Tibial artery (tissue), 4 donors: ENCODE measurements at regions not wholly inside any gene's neighbourhood (a gene's known extent, or its start where the extent isn't known, plus 50 kb on each side); places are given as distances from the start of the nearest gene placed in this dataset.

ENCODE experiments used
- DNase-seq, 2 donors: peaks; one replicate each; pipeline ENCODE4 v3.0.0-alpha.2; 2019
- H3K27ac ChIP-seq, 2 donors: fragments of 200-600 bp; sonication (generic) in 1 of 2; 1 replicate in 1 of 2; 2 replicates in 1 of 2; pipeline ENCODE4 v1.5.1; 2018 to 2019; ENCODE audit warnings: mild to moderate bottlenecking in 1 of 2
- H3K27me3 ChIP-seq, 2 donors: fragments of 200-600 bp; sonication (generic) in 1 of 2; one replicate each; pipeline versions ENCODE4 v1.5.1 to v1.6.0; 2016 to 2019
- H3K36me3 ChIP-seq, 3 donors: fragments of 200-600 bp; sonication (generic) in 2 of 3; one replicate each; pipeline ENCODE4 v1.5.1; 2016 to 2019; ENCODE audit warnings: mild to moderate bottlenecking in 2 of 3
- H3K4me1 ChIP-seq, 4 donors: fragments of 200-600 bp; sonication (generic) in 2 of 4; 1 replicate in 3 of 4; 2 replicates in 1 of 4; pipeline ENCODE4 v1.5.1; 2016 to 2019
- H3K4me3 ChIP-seq, 2 donors: fragments of 200-600 bp; sonication (generic) in 1 of 2; 1 replicate in 1 of 2; 2 replicates in 1 of 2; pipeline ENCODE4 v1.5.1; 2018 to 2019; ENCODE audit warnings: mild to moderate bottlenecking in 2 of 2
- H3K9me3 ChIP-seq, 3 donors: fragments of 200-600 bp; sonication (generic) in 1 of 3; one replicate each; pipeline ENCODE4 v1.5.1; 2016 to 2019
- intact Hi-C: fragments of 100-400 bp; cut with DNase I; formaldehyde crosslinking; loops from one replicate; pipeline ENCODE4 v1.15.0; 2023; ENCODE audit warnings: low total_unique reads
- TF ChIP-seq, protein P1 (sequence below), 2 experiments: fragments of 200-600 bp in 1 of 2; fragments of 450-650 bp in 1 of 2; IDR thresholded peaks; one replicate each; pipeline ENCODE4 v1.5.1; 2017 to 2019; ENCODE audit warnings: antibody characterized with exemption in 2 of 2, mild to moderate bottlenecking in 1 of 2, moderate library complexity in 1 of 2

DNA sequence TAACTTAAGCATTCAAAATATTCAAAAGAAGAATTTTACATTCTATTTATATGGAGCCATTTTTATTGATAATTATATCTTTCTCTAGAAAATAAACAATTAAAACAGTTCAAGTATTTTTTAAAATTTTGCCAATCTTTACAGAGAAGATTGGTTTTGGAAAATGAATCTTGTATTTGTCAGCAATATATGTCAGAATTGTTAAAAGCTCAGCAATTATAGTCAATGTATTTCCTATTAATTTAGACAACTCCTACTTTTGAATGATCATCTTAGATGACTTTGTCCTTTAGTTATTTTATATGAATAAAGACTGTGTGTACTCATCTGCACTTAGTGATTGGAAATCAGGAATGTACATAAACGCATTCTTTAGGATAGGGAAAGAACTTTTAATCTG, 223.9 kb upstream of the MAD2L1 start:
- intact Hi-C loops, result no loop called here
- H3K27ac ChIP-seq, result no peak overlapping the region
- peaks cover 0 to 12% (median 0%) of the 10 kb centered on the region in 4 donors for H3K4me1 ChIP-seq
- no peaks in the 10 kb centered on the region for H3K27me3 ChIP-seq
- no peak for DNase-seq
- no peaks in the 10 kb centered on the region for H3K36me3 ChIP-seq
- H3K9me3 ChIP-seq, result no peaks in the 10 kb centered on the region
- no peak overlapping the region for H3K4me3 ChIP-seq
- TF ChIP-seq, protein P1, sequence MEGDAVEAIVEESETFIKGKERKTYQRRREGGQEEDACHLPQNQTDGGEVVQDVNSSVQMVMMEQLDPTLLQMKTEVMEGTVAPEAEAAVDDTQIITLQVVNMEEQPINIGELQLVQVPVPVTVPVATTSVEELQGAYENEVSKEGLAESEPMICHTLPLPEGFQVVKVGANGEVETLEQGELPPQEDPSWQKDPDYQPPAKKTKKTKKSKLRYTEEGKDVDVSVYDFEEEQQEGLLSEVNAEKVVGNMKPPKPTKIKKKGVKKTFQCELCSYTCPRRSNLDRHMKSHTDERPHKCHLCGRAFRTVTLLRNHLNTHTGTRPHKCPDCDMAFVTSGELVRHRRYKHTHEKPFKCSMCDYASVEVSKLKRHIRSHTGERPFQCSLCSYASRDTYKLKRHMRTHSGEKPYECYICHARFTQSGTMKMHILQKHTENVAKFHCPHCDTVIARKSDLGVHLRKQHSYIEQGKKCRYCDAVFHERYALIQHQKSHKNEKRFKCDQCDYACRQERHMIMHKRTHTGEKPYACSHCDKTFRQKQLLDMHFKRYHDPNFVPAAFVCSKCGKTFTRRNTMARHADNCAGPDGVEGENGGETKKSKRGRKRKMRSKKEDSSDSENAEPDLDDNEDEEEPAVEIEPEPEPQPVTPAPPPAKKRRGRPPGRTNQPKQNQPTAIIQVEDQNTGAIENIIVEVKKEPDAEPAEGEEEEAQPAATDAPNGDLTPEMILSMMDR (IDR thresholded peaks at IDR 0.05), result no peak

DNA sequence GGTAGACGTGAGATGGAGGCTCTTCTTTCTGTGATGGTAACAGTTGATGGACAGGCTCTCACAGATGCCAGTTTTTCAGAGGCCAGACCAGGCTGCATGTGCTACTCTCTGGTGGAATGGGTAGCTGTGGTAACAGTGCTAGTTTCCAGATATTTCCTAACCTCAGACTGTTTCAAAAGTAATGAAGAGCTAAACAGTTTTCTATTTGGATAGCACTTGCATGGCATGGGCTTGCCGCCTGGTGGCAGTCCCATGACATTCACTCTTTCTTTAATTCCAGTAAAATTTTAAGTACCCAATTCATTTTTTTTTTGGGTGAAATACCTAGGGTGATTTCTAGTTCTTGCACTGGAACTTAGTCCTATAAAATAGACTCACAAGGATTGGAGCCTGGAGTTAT, 220.2 kb upstream of the MAD2L1 start:
- Histone ChIP-seq H3K27ac (no peak overlapping the region), H3K36me3 (no peaks in the 10 kb centered on the region), H3K4me1 (no peaks in the 10 kb centered on the region), H3K27me3 (no peaks in the 10 kb centered on the region), H3K9me3 (no peaks in the 10 kb centered on the region), H3K4me3 (no peak overlapping the region)
- TF ChIP-seq, protein P1 (IDR thresholded peaks at IDR 0.05), result no peak
- no peak for DNase-seq
- intact Hi-C loops, result no loop called here

- Histone ChIP-seq H3K36me3 (no peaks in the 10 kb centered on the region), H3K4me1 (no peaks in the 10 kb centered on the region), H3K4me3 (no peak overlapping the region), H3K27me3 (no peaks in the 10 kb centered on the region), H3K27ac (no peak overlapping the region), H3K9me3 (no peaks in the 10 kb centered on the region)
- intact Hi-C loops, result no loop called here
- no peak for DNase-seq
- TF ChIP-seq, protein P1 (IDR thresholded peaks at IDR 0.05), result no peak
Observed at GRCh38 chr4:120281581-120281980, 214.9 kb upstream of the MAD2L1 start.

DNA sequence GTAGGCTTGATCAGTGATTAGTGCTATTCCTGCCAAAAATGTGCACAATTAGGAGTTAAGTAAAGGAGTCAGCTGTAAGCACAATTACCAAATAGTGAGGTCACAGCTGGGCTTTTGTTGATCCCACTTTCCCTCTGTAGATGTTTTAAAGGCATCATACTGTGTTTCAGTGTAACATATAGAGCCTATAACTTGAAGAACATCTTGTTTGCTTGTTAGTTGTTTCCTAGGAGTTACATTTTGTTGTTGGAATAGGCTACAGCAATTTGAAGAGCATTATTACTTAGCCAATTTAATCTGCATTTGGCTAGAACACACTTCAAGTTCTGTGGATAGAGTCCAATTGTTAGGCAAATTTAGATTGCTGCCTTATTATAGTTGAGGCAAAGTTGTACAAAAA, 210.7 kb upstream of the MAD2L1 start:
- DNase-seq, result no peak
- Histone ChIP-seq H3K27ac (no peak overlapping the region), H3K9me3 (no peaks in the 10 kb centered on the region), H3K4me3 (no peak overlapping the region), H3K36me3 (no peaks in the 10 kb centered on the region), H3K4me1 (no peaks in the 10 kb centered on the region), H3K27me3 (no peaks in the 10 kb centered on the region)
- intact Hi-C loops, result no loop called here
- TF ChIP-seq, protein P1 (IDR thresholded peaks at IDR 0.05), result no peak

DNA sequence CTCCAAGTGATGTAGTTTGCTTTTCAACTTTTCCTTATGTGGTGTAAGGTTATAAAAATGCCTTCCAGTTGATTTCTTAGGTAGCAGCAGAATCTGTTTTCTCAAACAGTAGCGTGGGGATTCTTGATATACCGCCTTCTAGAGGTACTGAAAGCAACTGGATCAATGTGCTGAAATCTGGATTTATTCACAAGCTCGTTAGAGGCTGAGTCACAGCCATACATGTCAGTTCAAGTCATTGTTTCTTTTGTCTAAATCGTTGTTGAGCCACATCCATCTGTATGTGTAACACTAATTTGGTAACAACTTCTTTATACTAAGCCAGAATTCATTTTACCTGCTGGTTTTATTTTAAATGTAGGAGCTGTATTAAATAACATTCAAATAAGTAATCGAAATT, 200.0 kb upstream of the MAD2L1 start:
- H3K4me1 ChIP-seq, result no peaks in the 10 kb centered on the region
- no peak overlapping the region for H3K4me3 ChIP-seq
- no peaks in the 10 kb centered on the region for H3K36me3 ChIP-seq
- no peaks in the 10 kb centered on the region for H3K9me3 ChIP-seq
- no peak overlapping the region for H3K27ac ChIP-seq
- intact Hi-C loops, result no loop called here
- no peak for DNase-seq
- TF ChIP-seq, protein P1 (IDR thresholded peaks at IDR 0.05), result no peak
- H3K27me3 ChIP-seq, result no peaks in the 10 kb centered on the region

GRCh38 chr4:120263618-120264017, 197.0 kb upstream of the MAD2L1 start:
- intact Hi-C loops, result no loop called here
- TF ChIP-seq, protein P1 (IDR thresholded peaks at IDR 0.05), result no peak
- H3K9me3 ChIP-seq, result no peaks in the 10 kb centered on the region
- no peaks in the 10 kb centered on the region for H3K4me1 ChIP-seq
- no peak for DNase-seq
- no peak overlapping the region for H3K27ac ChIP-seq
- H3K27me3 ChIP-seq, result no peaks in the 10 kb centered on the region
- H3K4me3 ChIP-seq, result no peak overlapping the region
- H3K36me3 ChIP-seq, result no peaks in the 10 kb centered on the region
